NCI-H1105 (cell line): ENCODE measurements at regions not wholly inside any gene's neighbourhood (a gene's known extent, or its start where the extent isn't known, plus 50 kb on each side); places are given as distances from the start of the nearest gene placed in this dataset.
"Not testable (repeated sequence)": the region's sequence is repeated elsewhere in the genome, so short reads cannot be mapped to it uniquely, and the experiment has no call there.

ENCODE experiments used
- DNase-seq: peaks from one replicate; lab custom pipeline; 2025; lab: John Stamatoyannopoulos, UW

- DNase-seq = no peak
Measured at GRCh38 chr4:95898226-95898625, 58.3 kb downstream of the PDHA2 start.

DNA sequence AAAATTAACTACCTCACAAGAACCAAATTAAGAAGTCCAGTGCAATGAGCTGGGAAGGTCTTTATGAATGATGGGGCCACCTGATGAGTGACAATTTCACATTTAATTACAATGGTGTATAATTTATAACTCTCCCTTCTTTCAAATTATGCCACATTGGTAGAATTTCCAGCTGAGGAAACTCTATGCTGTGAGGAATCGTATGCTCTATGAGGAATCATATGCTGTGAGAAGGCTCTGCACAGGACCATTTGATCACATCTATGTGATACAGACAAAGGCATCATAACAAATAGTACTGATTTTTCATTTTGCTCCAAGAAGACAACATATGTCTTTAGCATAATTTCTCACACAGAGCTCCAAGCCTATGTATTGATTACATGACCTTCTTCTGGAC lies 69.3 kb downstream of the PDHA2 start:
- DNase-seq = no peak

GRCh38 chr4:95910749-95911148 lies 70.9 kb downstream of the PDHA2 start:
- DNase-seq = no peak

- DNase-seq = no peak
Measured at GRCh38 chr4:95921470-95921869, 81.6 kb downstream of the PDHA2 start.

- no peak for DNase-seq
Measured at GRCh38 chr4:95929448-95930064, 89.7 kb downstream of the PDHA2 start.

DNA sequence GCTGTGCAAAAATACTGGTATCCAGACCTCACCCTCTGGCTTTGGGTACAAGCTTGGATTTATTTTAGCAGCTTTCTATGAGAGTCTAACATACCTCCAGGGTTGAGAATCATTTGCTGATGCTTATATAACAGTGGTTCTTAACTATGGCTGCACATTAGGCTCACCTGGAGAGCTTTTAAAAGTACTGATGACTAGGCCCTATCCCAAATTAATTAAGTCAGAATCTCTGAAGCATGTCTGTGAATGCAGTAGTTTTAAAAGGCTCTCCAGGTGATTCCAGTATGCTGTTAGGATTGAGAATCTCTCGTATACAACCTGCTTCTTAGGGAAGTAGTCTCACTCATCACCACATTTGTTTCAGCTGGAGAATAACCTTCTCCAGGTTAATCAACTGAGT lies 99.2 kb downstream of the PDHA2 start:
- DNase-seq = no peak

DNA sequence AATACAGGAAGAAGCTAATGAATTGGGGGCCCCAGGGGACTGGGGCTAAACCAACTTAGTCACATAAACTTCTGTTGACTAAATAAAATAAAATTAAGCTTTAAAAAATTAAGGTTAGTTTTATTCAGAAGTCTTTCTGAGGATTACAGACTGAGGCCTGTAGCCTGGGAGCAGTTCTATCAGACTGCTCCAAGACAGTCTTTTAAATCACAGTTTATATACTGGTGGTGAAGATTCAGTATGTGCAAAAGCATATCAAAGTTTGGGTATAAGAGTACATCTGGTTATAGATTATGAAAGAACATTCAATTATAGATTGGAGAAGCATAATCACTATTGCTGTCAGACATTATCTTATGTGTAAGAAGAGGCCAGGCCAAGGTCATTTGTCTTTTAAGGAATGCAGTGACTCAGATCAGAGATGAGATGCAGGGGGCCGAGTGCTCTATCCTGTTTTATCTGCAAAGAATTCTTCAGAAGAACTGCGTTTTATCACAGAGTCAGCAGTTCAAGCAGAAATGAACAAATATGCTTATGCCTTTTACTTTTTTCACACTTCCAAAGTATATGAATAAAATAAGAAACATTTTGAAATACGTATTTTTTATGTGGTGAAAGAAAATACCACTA lies 109.4 kb downstream of the PDHA2 start:
- no peak for DNase-seq

- DNase-seq = no peak
Measured at GRCh38 chr4:95949808-95950207, 109.9 kb downstream of the PDHA2 start.

- not testable (repeated sequence) for DNase-seq
Measured at GRCh38 chr4:95952538-95952937, 112.6 kb downstream of the PDHA2 start.

DNA sequence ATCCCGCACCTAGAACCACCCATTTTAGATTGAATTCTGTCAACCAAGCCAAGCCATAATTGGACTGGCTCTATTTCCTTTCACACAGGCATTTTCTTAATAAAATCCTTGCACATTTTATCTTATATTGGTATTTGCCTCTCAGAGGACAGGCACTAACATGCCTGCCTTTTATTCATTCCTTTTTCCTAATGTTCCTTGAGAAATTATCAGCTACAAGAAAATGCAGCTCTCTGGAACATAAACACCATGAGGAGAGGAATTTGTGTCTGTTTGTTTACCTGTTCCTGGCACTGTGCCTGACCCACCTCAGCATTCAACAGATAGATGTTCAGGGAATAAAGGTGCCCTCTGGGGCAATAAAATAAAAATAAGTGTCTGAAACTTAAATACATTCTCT lies 116.2 kb downstream of the PDHA2 start:
- no peak for DNase-seq

GRCh38 chr4:95957054-95957453 lies 117.2 kb downstream of the PDHA2 start:
- DNase-seq = no peak

DNA sequence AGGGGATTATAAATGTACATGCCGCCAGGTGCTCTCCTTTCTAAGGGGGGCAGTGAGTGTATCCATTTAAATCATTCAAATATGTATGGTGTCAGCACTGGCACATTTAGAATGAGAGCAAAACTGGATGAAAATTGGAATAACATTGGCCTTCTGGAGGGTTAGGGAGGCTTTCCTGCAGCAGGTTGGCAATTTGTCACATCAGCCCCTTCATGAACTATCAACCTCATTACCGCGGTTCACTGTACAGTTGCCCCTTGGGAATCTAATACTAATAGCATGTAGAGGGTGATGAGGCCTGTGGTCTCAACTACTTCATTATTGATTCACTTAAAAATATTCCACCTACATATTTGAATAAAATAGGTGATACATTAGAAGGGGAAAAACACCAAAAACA lies 117.9 kb downstream of the PDHA2 start:
- DNase-seq = no peak

- DNase-seq = no peak
Measured at GRCh38 chr4:95959182-95959581, 119.3 kb downstream of the PDHA2 start.

DNA sequence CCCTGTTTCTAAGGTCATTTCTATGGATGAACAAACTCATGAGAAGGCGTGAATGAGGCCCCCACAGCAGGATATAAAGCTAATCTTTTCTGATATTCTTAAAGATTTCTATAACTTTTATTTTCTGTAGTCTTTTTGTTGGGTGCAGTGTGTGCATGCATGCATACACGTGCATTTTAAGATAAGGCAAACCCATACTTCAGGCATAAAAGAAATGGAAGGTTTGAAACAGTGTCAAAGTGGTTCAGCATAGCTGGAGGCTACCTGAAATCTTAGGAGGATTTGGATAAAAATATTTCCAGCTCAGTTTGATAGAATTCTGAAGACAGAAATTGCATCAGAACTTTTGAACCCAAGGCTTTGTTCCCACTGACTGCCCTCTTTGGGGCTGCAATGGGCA lies 119.7 kb downstream of the PDHA2 start:
- no peak for DNase-seq

- DNase-seq = no peak
Measured at GRCh38 chr4:95963456-95963855, 123.6 kb downstream of the PDHA2 start.

GRCh38 chr4:95979961-95980876 lies 140.3 kb downstream of the PDHA2 start:
- DNase-seq = no peak

DNA sequence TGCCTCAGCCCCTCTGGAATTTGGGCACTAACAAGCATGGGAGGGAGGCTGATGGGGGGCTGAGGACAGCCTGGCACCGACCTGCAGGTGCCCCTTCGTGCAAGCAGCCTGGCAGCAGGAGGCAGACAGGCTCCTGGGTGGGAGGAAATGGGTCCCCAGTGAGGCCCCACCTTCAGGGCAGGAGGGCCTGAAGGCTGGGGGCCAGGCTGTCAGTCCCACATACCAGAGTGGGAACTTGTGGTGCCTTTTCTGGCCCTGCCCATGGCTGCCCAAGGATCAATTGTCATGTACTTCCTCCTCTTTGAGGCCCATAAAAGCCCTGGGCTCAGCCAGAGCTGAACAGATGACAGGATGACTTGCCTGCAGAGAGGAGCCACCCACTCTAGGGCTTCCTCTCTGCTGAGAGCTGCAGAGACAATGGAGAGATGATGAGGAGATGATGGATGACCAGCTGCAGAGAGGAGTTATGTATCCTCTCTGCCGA lies 141.0 kb downstream of the PDHA2 start:
- no peak for DNase-seq

DNA sequence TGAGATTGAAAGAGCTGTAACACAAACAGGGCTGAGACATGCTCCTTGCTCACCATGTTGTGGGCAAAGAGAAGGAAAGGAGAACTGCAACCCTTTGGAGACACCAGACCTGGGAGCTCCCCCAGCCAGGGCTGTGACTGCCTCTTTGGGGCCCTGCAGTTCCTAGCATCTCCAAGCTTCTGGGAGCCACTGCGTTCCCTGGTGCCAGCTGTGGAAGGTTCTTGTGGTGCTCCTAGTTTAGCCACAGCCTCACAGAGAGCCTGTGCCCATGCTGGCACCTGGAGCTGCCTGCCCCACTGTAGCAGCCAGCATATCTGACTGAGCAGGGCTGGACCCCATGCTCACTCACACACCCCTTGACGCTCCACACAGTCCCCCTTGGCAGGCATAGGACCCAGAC lies 141.7 kb downstream of the PDHA2 start:
- no peak for DNase-seq

DNA sequence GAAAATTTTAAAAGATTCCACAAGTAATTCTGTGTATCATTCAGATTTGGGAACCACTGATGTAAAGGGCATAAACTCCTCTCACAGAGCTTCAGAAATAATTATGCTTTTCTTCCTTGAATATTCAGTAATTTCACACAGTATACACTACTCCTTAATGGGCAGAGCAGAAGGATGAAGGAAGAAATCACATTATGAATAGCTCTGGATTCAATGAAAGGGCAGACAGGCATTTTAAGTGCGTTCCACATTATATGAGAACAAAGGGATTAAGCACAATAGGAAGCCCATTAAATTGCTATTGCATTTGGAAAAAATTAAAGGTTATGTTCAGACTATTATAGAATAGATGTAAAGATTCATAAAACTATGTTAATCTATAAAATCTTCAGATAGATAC lies 142.6 kb downstream of the PDHA2 start:
- no peak for DNase-seq

GRCh38 chr4:95984081-95984480 lies 144.2 kb downstream of the PDHA2 start:
- DNase-seq = no peak

GRCh38 chr4:95985051-95985450 lies 145.2 kb downstream of the PDHA2 start:
- no peak for DNase-seq

DNA sequence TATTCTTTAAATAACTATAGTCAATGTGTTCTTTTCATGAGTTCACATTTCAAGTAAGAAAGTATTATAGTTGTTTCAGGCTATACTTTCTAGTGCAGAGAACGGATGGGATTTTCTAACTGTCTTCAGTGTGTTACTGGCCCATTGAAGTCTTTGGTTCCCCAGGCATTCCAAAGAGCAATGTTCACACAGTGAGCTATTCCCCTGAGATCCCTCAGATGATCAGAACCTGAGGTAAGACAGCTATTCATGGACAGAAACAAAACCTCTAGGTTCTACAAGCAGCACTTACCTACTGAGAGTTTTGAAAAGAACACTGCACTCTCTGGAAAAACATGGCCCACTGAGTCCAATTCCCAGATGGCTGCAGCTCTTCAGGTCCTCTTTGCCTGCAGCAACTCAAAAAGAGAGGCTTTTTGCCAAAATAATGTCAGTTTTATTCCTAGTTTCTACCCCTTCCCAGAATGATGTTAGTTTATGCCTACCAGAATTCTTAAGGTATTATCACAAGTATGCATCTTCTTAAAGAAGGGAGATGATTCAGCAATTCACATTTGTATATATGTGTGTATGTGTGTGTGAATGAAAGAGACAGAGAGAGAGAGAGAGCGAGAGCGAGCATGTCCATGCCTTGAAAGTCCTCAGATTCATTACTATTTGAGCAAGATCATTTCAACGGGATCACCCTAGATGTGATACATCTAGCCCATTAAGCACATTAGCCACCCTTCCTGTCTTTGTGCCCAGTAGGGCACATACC lies 146.1 kb downstream of the PDHA2 start:
- no peak for DNase-seq
